ENCODE measurements at regions not wholly inside any gene's neighbourhood (a gene's known extent, or its start where the extent isn't known, plus 50 kb on each side); places are given as distances from the start of the nearest gene placed in this dataset.

DNA sequence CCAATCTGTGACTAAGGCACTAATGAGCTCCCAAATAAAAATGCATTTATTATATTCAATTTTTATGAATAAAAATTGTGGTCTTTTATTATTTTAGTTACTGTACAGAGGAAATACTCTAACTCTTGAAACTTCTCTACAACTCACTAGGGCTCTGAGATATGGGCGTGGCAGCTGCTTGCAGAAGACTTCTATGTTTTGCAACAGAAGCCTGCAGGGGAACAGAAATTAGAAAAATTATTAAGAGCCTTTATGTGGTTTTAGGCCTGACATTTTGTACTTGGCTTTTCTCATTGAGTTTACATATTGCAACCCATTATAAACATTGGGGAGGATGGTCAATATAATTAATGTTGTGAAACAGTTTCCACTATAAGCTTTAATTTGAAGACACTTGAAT is 581.4 kb downstream of the TNS3 start:
- no peak for TF ChIP-seq POLR2A (IDR thresholded peaks at IDR 0.05)
- TF ChIP-seq, protein P1, sequence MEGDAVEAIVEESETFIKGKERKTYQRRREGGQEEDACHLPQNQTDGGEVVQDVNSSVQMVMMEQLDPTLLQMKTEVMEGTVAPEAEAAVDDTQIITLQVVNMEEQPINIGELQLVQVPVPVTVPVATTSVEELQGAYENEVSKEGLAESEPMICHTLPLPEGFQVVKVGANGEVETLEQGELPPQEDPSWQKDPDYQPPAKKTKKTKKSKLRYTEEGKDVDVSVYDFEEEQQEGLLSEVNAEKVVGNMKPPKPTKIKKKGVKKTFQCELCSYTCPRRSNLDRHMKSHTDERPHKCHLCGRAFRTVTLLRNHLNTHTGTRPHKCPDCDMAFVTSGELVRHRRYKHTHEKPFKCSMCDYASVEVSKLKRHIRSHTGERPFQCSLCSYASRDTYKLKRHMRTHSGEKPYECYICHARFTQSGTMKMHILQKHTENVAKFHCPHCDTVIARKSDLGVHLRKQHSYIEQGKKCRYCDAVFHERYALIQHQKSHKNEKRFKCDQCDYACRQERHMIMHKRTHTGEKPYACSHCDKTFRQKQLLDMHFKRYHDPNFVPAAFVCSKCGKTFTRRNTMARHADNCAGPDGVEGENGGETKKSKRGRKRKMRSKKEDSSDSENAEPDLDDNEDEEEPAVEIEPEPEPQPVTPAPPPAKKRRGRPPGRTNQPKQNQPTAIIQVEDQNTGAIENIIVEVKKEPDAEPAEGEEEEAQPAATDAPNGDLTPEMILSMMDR (IDR thresholded peaks at IDR 0.05) = no peak
